ENCODE measurements at regions not wholly inside any gene's neighbourhood (a gene's known extent, or its start where the extent isn't known, plus 50 kb on each side); places are given as distances from the start of the nearest gene placed in this dataset.

- peak overlapping the region in 5 of 8 donors; percentile 12 to 33 (median 21) for H3K4me3 Mint-ChIP-seq
- peak overlapping the region in 1 of 6 donors; percentile 74 for H3K27ac Mint-ChIP-seq
- H3K27me3 Mint-ChIP-seq: peaks cover 58 to 76% (median 65%) of the 10 kb centered on the region in 3 donors
- peaks cover 21 to 26% (median 22%) of the 10 kb centered on the region in 3 donors for H3K4me1 Mint-ChIP-seq
- no peak for ATAC-seq (ENCODE audit: low read depth in 2 of 2)
- peaks cover 0 to 2% (median 0%) of the 10 kb centered on the region in 7 donors for H3K9me3 Mint-ChIP-seq
- no peak for DNase-seq
- peaks cover 0 to 7% of the 10 kb centered on the region in 2 donors for H3K36me3 Mint-ChIP-seq
Observed at GRCh38 chr18:46332286-46332801, 228.2 kb downstream of the HAUS1 start.

GRCh38 chr18:46332921-46333341 is 228.7 kb downstream of the HAUS1 start:
- no peak for DNase-seq
- H3K9me3 Mint-ChIP-seq: peaks cover 0 to 2% (median 0%) of the 10 kb centered on the region in 7 donors
- H3K4me3 Mint-ChIP-seq: peak overlapping the region in 7 of 8 donors; percentile 37 to 76 (median 64)
- no peak for ATAC-seq (ENCODE audit: low read depth in 2 of 2)
- H3K36me3 Mint-ChIP-seq: peaks cover 0 to 7% of the 10 kb centered on the region in 2 donors
- H3K27ac Mint-ChIP-seq: peak overlapping the region in 1 of 6 donors; percentile 47
- peaks cover 21 to 26% (median 22%) of the 10 kb centered on the region in 3 donors for H3K4me1 Mint-ChIP-seq
- H3K27me3 Mint-ChIP-seq: peaks cover 62 to 82% (median 70%) of the 10 kb centered on the region in 3 donors

DNA sequence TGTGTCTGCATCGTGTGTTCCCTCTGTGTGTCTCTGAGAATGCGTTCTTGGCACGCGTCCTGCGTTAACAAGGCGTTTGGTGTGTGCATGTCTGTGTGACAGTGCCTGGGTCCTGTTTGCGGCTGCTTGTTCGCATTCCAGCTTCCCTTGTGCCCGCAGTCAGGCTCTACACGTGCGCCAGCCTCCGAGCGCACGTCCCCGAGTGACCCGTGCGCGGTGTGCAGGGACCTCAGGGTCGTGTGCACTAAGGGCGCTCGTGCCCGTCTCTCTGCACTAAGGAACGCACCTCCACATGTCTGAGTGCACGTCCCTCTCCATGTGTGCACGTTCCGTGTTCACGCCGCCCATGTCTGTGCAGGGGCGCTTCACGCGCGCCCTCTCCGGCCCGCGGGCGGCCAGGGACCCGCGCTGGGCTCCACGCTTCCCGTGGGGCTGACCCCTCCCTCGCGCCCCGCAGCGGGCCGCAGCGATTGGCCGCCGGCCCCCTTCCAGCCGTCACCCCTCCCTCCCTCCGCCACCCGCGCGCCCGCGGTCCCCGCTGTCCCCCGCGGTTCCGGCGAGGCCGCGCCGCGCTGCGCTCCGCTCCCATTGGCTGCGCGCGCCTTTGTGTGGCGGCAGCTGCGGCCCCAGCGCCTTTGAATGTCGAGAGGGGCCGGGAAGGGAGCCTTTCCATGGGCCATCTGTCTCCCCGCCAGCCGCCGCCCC is 229.4 kb downstream of the HAUS1 start:
- Mint-ChIP-seq H3K27me3 (peaks cover 64 to 86% (median 75%) of the 10 kb centered on the region in 3 donors), H3K9me3 (peaks cover 0 to 2% (median 0%) of the 10 kb centered on the region in 7 donors), H3K27ac (peak overlapping the region in 1 of 6 donors; percentile 38), H3K4me3 (peak overlapping the region in 7 of 8 donors; percentile 37 to 76 (median 61)), H3K36me3 (peaks cover 0 to 7% of the 10 kb centered on the region in 2 donors), H3K4me1 (peaks cover 21 to 26% (median 22%) of the 10 kb centered on the region in 3 donors)
- ATAC-seq (ENCODE audit: low read depth in 2 of 2) (peak in 1 of 2 donors; percentile 14), DNase-seq (no peak)

- Mint-ChIP-seq H3K4me3 (peak overlapping the region in 7 of 8 donors; percentile 68 to 90 (median 76)), H3K27me3 (peaks cover 61 to 79% (median 68%) of the 10 kb centered on the region in 3 donors), H3K27ac (peak overlapping the region in 1 of 6 donors; percentile 15), H3K36me3 (peaks cover 0 to 7% of the 10 kb centered on the region in 2 donors), H3K9me3 (no peaks in the 10 kb centered on the region), H3K4me1 (peaks cover 26% of the 10 kb centered on the region in 3 donors)
- no peak for DNase-seq
- no peak for ATAC-seq (ENCODE audit: low read depth in 2 of 2)
Observed at GRCh38 chr18:46334868-46335281, 230.7 kb downstream of the HAUS1 start.

- Mint-ChIP-seq H3K9me3 (no peaks in the 10 kb centered on the region), H3K36me3 (peaks cover 0 to 7% of the 10 kb centered on the region in 2 donors), H3K4me3 (peak overlapping the region; percentile 38 to 90 (median 72)), H3K4me1 (peaks cover 26% of the 10 kb centered on the region in 3 donors), H3K27me3 (peaks cover 60 to 72% (median 67%) of the 10 kb centered on the region in 3 donors), H3K27ac (peak overlapping the region in 1 of 6 donors; percentile 5)
- ATAC-seq (ENCODE audit: low read depth in 2 of 2): no peak
- DNase-seq: no peak
Observed at GRCh38 chr18:46335534-46336101, 231.4 kb downstream of the HAUS1 start.

DNA sequence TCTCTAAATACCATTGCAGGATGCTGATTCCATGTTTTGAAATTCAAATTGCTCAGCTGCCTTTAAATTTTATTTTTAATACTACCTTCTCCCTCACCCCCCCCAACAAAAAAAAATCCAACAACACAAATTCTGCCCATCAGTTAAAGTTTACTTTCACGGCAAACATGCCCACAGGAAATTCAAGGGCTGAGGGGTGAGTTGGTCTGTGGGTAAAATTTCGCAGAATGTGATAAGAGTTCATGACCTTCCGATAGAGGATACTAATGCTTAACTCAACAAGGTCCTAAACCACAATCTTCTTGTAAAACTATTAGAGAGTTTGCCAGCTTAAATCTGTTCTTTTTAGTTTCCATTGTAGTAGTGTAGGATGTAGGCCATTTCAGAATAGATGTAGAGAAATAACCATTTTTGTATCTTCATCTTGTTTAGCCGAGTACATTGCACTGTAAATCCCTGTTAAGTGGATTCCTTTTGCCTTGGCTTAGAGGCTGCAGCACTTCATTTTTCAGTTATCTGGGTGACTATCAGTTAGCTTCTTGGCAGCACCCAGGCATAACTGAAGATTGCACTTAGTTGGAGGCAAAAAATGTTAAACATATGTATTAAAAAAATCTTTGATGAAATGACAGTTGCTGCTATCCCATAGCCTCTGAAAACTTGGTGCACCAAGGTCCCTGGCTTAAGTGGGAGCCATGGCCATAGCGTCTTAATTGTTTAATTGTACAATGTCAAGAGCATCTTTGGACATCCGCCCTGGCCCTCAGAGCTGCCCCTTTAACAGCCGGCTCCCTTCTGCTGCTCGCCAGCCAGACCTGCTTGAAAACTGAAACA is 232.3 kb downstream of the HAUS1 start:
- H3K4me3 Mint-ChIP-seq: peak overlapping the region in 3 of 8 donors; percentile 64 to 76 (median 69)

GRCh38 chr18:46337271-46337670 is 233.1 kb downstream of the HAUS1 start:
- Mint-ChIP-seq H3K4me1 (peaks cover 26% of the 10 kb centered on the region in 3 donors), H3K4me3 (no peak overlapping the region), H3K36me3 (peaks cover 0 to 7% of the 10 kb centered on the region in 2 donors), H3K27ac (no peak overlapping the region), H3K9me3 (no peaks in the 10 kb centered on the region), H3K27me3 (peaks cover 48 to 58% (median 56%) of the 10 kb centered on the region in 3 donors)
- DNase-seq (no peak), ATAC-seq (ENCODE audit: low read depth in 2 of 2) (no peak)

More for the DNA sequence above, 232.3 kb downstream of the HAUS1 start:
- no peaks in the 10 kb centered on the region for H3K9me3 Mint-ChIP-seq
- no peak overlapping the region for H3K27ac Mint-ChIP-seq
- no peak for DNase-seq
- H3K4me1 Mint-ChIP-seq: peaks cover 26% of the 10 kb centered on the region in 3 donors
- H3K36me3 Mint-ChIP-seq: peaks cover 0 to 7% of the 10 kb centered on the region in 2 donors
- H3K27me3 Mint-ChIP-seq: peaks cover 55 to 66% (median 63%) of the 10 kb centered on the region in 3 donors
- ATAC-seq (ENCODE audit: low read depth in 2 of 2): no peak

GRCh38 chr18:46338205-46338604 is 234.0 kb downstream of the HAUS1 start:
- H3K27ac Mint-ChIP-seq: peak overlapping the region in 1 of 6 donors; percentile 50
- H3K27me3 Mint-ChIP-seq: peaks cover 40 to 49% (median 47%) of the 10 kb centered on the region in 3 donors

GRCh38 chr18:46338766-46339165 is 234.6 kb downstream of the HAUS1 start:
- H3K36me3 Mint-ChIP-seq: peaks cover 0 to 7% of the 10 kb centered on the region in 2 donors
- no peak overlapping the region for H3K4me3 Mint-ChIP-seq
- peaks cover 37 to 45% (median 44%) of the 10 kb centered on the region in 3 donors for H3K27me3 Mint-ChIP-seq
- H3K9me3 Mint-ChIP-seq: no peaks in the 10 kb centered on the region
- DNase-seq (no peak), ATAC-seq (ENCODE audit: low read depth in 2 of 2) (no peak)
- H3K4me1 Mint-ChIP-seq: peaks cover 25 to 27% (median 26%) of the 10 kb centered on the region in 3 donors
- no peak overlapping the region for H3K27ac Mint-ChIP-seq

More at GRCh38 chr18:46338205-46338604, 234.0 kb downstream of the HAUS1 start:
- H3K4me3 Mint-ChIP-seq: no peak overlapping the region
- DNase-seq: no peak
- ATAC-seq (ENCODE audit: low read depth in 2 of 2): no peak
- peaks cover 0 to 7% of the 10 kb centered on the region in 2 donors for H3K36me3 Mint-ChIP-seq
- H3K4me1 Mint-ChIP-seq: peaks cover 24 to 26% (median 24%) of the 10 kb centered on the region in 3 donors
- H3K9me3 Mint-ChIP-seq: no peaks in the 10 kb centered on the region

DNA sequence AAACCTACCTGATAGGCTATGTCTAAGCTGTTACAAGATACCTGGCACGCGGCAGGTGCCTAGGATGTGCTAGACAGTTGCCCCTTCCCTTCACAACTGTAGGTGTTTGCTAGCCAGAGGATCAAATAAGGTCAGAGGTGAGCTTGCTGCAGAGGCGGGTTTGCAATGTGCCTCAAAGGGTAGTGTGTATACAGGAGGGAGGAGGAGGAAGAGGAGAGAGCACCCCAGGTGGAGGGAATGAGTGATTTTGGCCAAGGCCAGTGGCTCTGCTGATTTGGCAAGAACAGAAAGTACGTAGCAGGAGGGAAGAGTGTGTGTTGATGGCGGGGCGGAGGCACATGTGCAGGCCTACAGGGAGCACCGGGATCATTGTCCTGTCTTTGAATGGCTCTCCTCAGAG is 236.5 kb downstream of the HAUS1 start:
- no peaks in the 10 kb centered on the region for H3K9me3 Mint-ChIP-seq
- ATAC-seq (ENCODE audit: low read depth in 2 of 2) (no peak), DNase-seq (no peak)
- no peak overlapping the region for H3K4me3 Mint-ChIP-seq
- peaks cover 26 to 30% (median 29%) of the 10 kb centered on the region in 3 donors for H3K27me3 Mint-ChIP-seq
- H3K36me3 Mint-ChIP-seq: no peaks in the 10 kb centered on the region
- peaks cover 28 to 31% (median 31%) of the 10 kb centered on the region in 3 donors for H3K4me1 Mint-ChIP-seq
- no peak overlapping the region for H3K27ac Mint-ChIP-seq

GRCh38 chr18:46341986-46342525 is 237.9 kb downstream of the HAUS1 start:
- peaks cover 29 to 41% (median 38%) of the 10 kb centered on the region in 3 donors for H3K4me1 Mint-ChIP-seq
- no peaks in the 10 kb centered on the region for H3K9me3 Mint-ChIP-seq
- no peak for ATAC-seq (ENCODE audit: low read depth in 2 of 2)
- H3K36me3 Mint-ChIP-seq: no peaks in the 10 kb centered on the region
- no peak for DNase-seq
- H3K27ac Mint-ChIP-seq: no peak overlapping the region
- peaks cover 15 to 22% (median 20%) of the 10 kb centered on the region in 3 donors for H3K27me3 Mint-ChIP-seq
- H3K4me3 Mint-ChIP-seq: no peak overlapping the region

- no peaks in the 10 kb centered on the region for H3K9me3 Mint-ChIP-seq
- H3K36me3 Mint-ChIP-seq: no peaks in the 10 kb centered on the region
- H3K4me3 Mint-ChIP-seq: peak overlapping the region in 4 of 8 donors; percentile 57 to 81 (median 60)
- ATAC-seq (ENCODE audit: low read depth in 2 of 2) (no peak), DNase-seq (no peak)
- peak overlapping the region in 4 of 6 donors; percentile 61 to 89 (median 71) for H3K27ac Mint-ChIP-seq
- H3K27me3 Mint-ChIP-seq: peaks cover 5 to 8% (median 6%) of the 10 kb centered on the region in 3 donors
- peaks cover 29 to 42% (median 41%) of the 10 kb centered on the region in 3 donors for H3K4me1 Mint-ChIP-seq
Observed at GRCh38 chr18:46343456-46343855, 239.3 kb downstream of the HAUS1 start.

All from naive B cell (primary cell).